BJ (cell line): ENCODE measurements at regions not wholly inside any gene's neighbourhood (a gene's known extent, or its start where the extent isn't known, plus 50 kb on each side); places are given as distances from the start of the nearest gene placed in this dataset.

ENCODE experiments used
- CTCF ChIA-PET: fragments of 350-600 bp; formaldehyde crosslinking; extraction: SDS; loops from one replicate; lab custom pipeline; 2021; ENCODE audit warnings: antibody characterized with exemption, inconsistent platforms; lab: Yijun Ruan, JAX
- POLR2A ChIA-PET: fragments of 300-600 bp; sonication (Branson Sonifier 250); formaldehyde crosslinking; extraction: SDS; loops from one replicate; lab custom pipeline; 2021; ENCODE audit warnings: antibody characterized with exemption; lab: Charles Lee
- DNase-seq: peaks from one replicate; pipeline ENCODE4 v3.0.0-alpha.2; 2011; ENCODE audit warnings: low read depth
- H3K27me3 ChIP-seq: 2 replicates; pipeline ENCODE4 v1.6.0; 2011; ENCODE audit warnings: low read length; ENCODE audit not compliant: control insufficient read depth, insufficient read depth
- H3K36me3 ChIP-seq: 2 replicates; pipeline ENCODE4 v1.5.1; 2011; ENCODE audit warnings: low read length; ENCODE audit not compliant: control insufficient read depth, insufficient read depth
- H3K4me3 ChIP-seq: 2 replicates; pipeline ENCODE4 v1.5.1; 2011; ENCODE audit warnings: low read depth, mild to moderate bottlenecking, control low read depth, low read length
- TF ChIP-seq, protein P1 (sequence below): IDR thresholded peaks from 2 replicates; pipeline ENCODE4 v1.5.1; 2011; ENCODE audit warnings: low read depth, mild to moderate bottlenecking, control low read depth, inconsistent platforms, low read length, moderate library complexity; ENCODE audit not compliant: insufficient read depth

DNA sequence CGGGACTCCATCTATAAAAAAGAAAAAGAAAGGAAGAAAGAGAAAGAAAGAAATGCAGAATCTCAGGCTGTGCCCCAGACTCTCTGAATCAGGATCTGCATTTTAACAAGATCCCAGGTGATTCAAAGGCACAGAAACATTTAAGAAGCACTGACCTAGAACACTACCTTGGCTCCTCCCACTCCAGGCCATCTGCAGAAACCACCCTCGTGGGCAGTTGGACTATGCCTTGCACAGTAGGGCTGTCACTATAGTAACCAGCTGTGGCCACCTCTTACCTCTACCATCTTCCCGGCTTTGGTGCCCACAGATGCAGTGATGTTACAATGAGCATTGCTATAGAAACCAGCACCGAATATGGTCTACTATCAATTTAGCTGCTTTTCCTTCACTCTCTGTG is 110.9 kb upstream of the PWP1 start:
- CTCF ChIA-PET: interaction anchor here (1.2 kb wide), 1 partner anchor 36 kb away, joined by 3 read pairs; no protein-coding TSS in a partner anchor
- no peak for DNase-seq
- POLR2A ChIA-PET: no interaction called here

DNA sequence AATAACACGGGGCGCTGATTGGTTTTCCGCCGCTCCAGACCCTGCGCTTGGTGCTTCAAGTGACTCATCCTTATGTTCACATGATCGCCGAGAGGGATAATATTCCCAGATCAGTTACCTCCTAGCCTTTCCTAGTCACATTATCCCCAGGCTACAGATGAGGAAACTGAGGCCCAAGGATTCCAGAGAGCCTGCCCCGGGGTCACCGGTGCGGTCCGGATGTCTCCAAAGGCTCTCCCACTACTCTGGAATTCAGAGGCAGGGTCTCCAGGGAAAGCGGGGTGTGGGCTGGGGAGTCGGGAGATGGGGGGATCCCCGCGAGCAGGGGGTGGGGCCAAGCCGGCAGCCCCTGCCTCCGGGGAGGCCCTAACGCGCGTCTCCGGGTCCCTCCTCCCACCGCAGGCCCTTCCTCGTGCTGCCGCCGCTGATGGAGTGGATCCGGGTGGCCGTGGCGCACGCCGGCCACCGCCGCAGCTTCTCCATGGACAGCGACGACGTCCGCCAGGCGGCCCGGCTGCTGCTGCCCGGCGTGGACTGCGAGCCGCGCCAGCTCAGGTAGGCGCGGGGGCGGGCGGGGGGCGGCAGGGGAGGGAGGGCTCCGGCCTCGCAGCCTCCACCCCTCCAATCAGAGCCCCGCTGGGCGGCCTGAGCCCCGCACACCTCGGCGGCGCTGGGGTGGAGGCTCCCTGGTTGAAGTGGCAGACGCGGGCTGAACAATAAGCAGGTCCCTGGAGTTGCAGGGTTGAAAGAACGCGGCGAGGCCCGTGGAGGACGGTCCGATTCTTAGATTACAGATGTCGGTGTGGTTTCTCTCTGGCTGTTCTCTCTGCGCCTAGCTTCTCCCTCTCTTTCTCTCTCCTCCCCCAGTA is 104.6 kb upstream of the PWP1 start:
- CTCF ChIA-PET: no interaction called here
- TF ChIP-seq, protein P1, sequence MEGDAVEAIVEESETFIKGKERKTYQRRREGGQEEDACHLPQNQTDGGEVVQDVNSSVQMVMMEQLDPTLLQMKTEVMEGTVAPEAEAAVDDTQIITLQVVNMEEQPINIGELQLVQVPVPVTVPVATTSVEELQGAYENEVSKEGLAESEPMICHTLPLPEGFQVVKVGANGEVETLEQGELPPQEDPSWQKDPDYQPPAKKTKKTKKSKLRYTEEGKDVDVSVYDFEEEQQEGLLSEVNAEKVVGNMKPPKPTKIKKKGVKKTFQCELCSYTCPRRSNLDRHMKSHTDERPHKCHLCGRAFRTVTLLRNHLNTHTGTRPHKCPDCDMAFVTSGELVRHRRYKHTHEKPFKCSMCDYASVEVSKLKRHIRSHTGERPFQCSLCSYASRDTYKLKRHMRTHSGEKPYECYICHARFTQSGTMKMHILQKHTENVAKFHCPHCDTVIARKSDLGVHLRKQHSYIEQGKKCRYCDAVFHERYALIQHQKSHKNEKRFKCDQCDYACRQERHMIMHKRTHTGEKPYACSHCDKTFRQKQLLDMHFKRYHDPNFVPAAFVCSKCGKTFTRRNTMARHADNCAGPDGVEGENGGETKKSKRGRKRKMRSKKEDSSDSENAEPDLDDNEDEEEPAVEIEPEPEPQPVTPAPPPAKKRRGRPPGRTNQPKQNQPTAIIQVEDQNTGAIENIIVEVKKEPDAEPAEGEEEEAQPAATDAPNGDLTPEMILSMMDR: no peak

More for the DNA sequence above, 110.9 kb upstream of the PWP1 start:
- no peak overlapping the region for H3K4me3 ChIP-seq
- no peaks in the 10 kb centered on the region for H3K27me3 ChIP-seq
- no peaks in the 10 kb centered on the region for H3K36me3 ChIP-seq
- TF ChIP-seq, protein P1: no peak

DNA sequence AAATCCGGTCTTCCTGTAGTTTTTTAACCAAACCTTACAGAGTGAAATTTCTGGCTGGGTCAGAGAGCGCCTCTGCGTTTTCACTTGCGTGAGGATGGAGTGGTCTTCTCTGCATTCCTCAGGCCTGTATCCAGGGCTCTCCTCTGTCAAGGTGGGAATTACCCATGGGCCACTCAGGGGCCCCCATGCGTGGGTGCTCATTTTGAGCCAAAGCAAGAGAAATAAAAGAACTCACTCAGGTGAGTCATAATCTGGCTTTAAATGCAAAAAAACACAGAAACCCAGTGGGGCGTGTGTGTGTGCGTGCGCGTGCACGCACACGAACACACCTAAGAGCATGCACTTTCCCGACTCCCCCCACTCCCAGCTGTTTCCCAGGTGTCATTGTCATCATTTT is 104.0 kb upstream of the PWP1 start:
- Histone ChIP-seq H3K36me3 (no peaks in the 10 kb centered on the region), H3K4me3 (no peak overlapping the region), H3K27me3 (no peaks in the 10 kb centered on the region)
- TF ChIP-seq, protein P1: no peak
- ChIA-PET CTCF (no interaction called here), POLR2A (no interaction called here)
- DNase-seq: no peak

More for the DNA sequence above, 104.6 kb upstream of the PWP1 start:
- no peak for DNase-seq
- Histone ChIP-seq H3K27me3 (no peaks in the 10 kb centered on the region), H3K36me3 (no peaks in the 10 kb centered on the region), H3K4me3 (no peak overlapping the region)
- POLR2A ChIA-PET: no interaction called here

DNA sequence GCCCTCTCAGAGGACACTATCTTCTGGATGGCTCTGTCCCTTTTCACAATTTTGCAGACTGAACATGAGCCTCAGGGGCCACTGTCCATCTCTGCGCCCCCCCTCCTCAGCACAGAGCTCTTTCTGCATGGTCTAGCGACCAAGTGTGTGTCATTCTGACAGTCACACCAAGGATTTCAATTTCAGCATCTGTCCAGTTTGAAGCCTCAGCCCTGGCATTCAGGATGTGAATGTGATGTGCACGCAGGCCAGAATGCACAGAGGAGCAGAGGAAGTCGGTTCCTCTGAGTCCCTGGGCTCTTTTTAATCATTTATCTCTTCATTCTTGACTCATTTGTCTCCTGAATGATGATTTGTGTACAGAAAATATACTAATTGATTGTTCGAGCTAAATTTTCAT is 102.0 kb upstream of the PWP1 start:
- POLR2A ChIA-PET: no interaction called here
- Histone ChIP-seq H3K36me3 (no peaks in the 10 kb centered on the region), H3K27me3 (no peaks in the 10 kb centered on the region), H3K4me3 (no peak overlapping the region)
- CTCF ChIA-PET: interaction anchor here (1.1 to 1.3 kb wide), 2 partner anchors 24 to 452 kb away, joined by 3 to 4 read pairs; no protein-coding TSS in a partner anchor
- DNase-seq: no peak
- TF ChIP-seq, protein P1: no peak

DNA sequence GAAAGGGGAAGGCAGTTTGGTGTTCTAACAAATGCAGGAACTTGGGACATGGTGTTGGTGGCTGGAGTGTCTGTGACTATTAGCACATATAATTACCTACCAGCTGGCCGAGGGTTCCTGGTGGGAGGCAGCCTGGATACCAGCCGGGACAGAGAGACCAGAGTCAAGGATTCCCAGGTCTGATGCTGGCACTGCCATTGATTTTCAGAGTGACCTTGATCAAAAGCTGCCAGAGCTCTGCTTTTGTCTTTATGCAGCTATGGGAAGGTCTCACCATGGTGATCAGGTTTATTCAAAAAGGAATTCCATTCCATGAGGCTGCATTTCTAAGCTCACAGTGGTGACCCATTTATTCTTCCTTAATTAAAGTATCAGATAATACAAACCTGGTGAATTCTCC is 101.0 kb upstream of the PWP1 start:
- no peak for DNase-seq
- CTCF ChIA-PET: interaction anchor here (0.6 to 1.3 kb wide), 5 partner anchors 22 to 453 kb away, joined by 3 to 4 read pairs (median 3); no protein-coding TSS in a partner anchor
- H3K4me3 ChIP-seq: no peak overlapping the region
- POLR2A ChIA-PET: no interaction called here
- H3K36me3 ChIP-seq: no peaks in the 10 kb centered on the region
- TF ChIP-seq, protein P1: no peak
- H3K27me3 ChIP-seq: no peaks in the 10 kb centered on the region
